ENCODE measurements at regions not wholly inside any gene's neighbourhood (a gene's known extent, or its start where the extent isn't known, plus 50 kb on each side); places are given as distances from the start of the nearest gene placed in this dataset.

GRCh38 chr18:37742436-37742835 is 176.8 kb upstream of the CELF4 start:
- ChIA-PET CTCF (interaction anchor here (0.5 to 1.4 kb wide), 3 partner anchors 8 to 162 kb away, joined by 3 to 7 read pairs (median 4); no protein-coding TSS in a partner anchor), POLR2A (no interaction called here)
- DNase-seq (ENCODE audit: extremely low spot score): no peak
- no peak for TF ChIP-seq TARDBP (IDR thresholded peaks at IDR 0.05)

GRCh38 chr18:37741032-37741623 is 175.5 kb upstream of the CELF4 start:
- POLR2A ChIA-PET: no interaction called here
- no peak for DNase-seq (ENCODE audit: extremely low spot score)
- CTCF ChIA-PET: no interaction called here
- TF ChIP-seq L3MBTL2 (conservative IDR thresholded peaks at IDR 0.05) (no peak), SP1 (IDR thresholded peaks at IDR 0.05) (no peak), NFRKB (IDR thresholded peaks at IDR 0.05) (no peak), ELF4 (IDR thresholded peaks at IDR 0.05) (no peak), ZNF384 (IDR thresholded peaks at IDR 0.05) (no peak), LEF1 (IDR thresholded peaks at IDR 0.05; ENCODE audit: borderline replicate concordance) (no peak), SUZ12 (IDR thresholded peaks at IDR 0.05) (no peak), FOXA1 (IDR thresholded peaks at IDR 0.05) (no peak), HDGF (IDR thresholded peaks at IDR 0.05; ENCODE audit: borderline replicate concordance) (no peak), TARDBP (IDR thresholded peaks at IDR 0.05) (no peak), ARNT (IDR thresholded peaks at IDR 0.05) (no peak), PKNOX1 (IDR thresholded peaks at IDR 0.05) (no peak), BHLHE40 (IDR thresholded peaks at IDR 0.05; ENCODE audit: borderline replicate concordance) (no peak), FOXM1 (IDR thresholded peaks at IDR 0.05; ENCODE audit: borderline replicate concordance) (no peak), FOXK2 (IDR thresholded peaks at IDR 0.05) (no peak), CTBP1 (IDR thresholded peaks at IDR 0.05; ENCODE audit: borderline replicate concordance) (no peak)

- CTCF ChIA-PET: interaction anchor here (0.7 kb wide), 1 partner anchor 8 kb away, joined by 3 read pairs; no protein-coding TSS in a partner anchor
- TF ChIP-seq TARDBP (IDR thresholded peaks at IDR 0.05): no peak
- TF ChIP-seq SP1 (IDR thresholded peaks at IDR 0.05): no peak
- TF ChIP-seq FOXM1 (IDR thresholded peaks at IDR 0.05; ENCODE audit: borderline replicate concordance): no peak
- TF ChIP-seq L3MBTL2 (conservative IDR thresholded peaks at IDR 0.05): no peak
- TF ChIP-seq HDGF (IDR thresholded peaks at IDR 0.05; ENCODE audit: borderline replicate concordance): no peak
- TF ChIP-seq ZNF384 (IDR thresholded peaks at IDR 0.05): no peak
- POLR2A ChIA-PET: interaction anchor here (0.6 kb wide), 1 partner anchor 641 kb away, joined by 3 read pairs; no protein-coding TSS in a partner anchor
- no peak for DNase-seq (ENCODE audit: extremely low spot score)
These were observed 168.8 kb upstream of the CELF4 start for GRCh38 chr18:37734406-37734805.

GRCh38 chr18:37729716-37730115 is 164.1 kb upstream of the CELF4 start:
- POLR2A ChIA-PET: no interaction called here
- CTCF ChIA-PET: no interaction called here
- DNase-seq (ENCODE audit: extremely low spot score): no peak
- no peak for TF ChIP-seq FOXA1 (IDR thresholded peaks at IDR 0.05)
- no peak for TF ChIP-seq ARNT (IDR thresholded peaks at IDR 0.05)
- TF ChIP-seq ZNF384 (IDR thresholded peaks at IDR 0.05): no peak
- TF ChIP-seq SP1 (IDR thresholded peaks at IDR 0.05): no peak
- TF ChIP-seq PKNOX1 (IDR thresholded peaks at IDR 0.05): no peak
- TF ChIP-seq ELF4 (IDR thresholded peaks at IDR 0.05): no peak
- no peak for TF ChIP-seq NFRKB (IDR thresholded peaks at IDR 0.05)
- no peak for TF ChIP-seq FOXM1 (IDR thresholded peaks at IDR 0.05; ENCODE audit: borderline replicate concordance)

- CTCF ChIA-PET: no interaction called here
- TF ChIP-seq L3MBTL2 (conservative IDR thresholded peaks at IDR 0.05) (no peak), NFRKB (IDR thresholded peaks at IDR 0.05) (no peak), FOXA1 (IDR thresholded peaks at IDR 0.05) (no peak), ZNF384 (IDR thresholded peaks at IDR 0.05) (no peak)
- DNase-seq (ENCODE audit: extremely low spot score): no peak
- POLR2A ChIA-PET: no interaction called here
These were observed 158.6 kb upstream of the CELF4 start for GRCh38 chr18:37724206-37724605.

GRCh38 chr18:37721544-37722522 is 156.2 kb upstream of the CELF4 start:
- no peak for DNase-seq (ENCODE audit: extremely low spot score)
- no peak for TF ChIP-seq HDGF (IDR thresholded peaks at IDR 0.05; ENCODE audit: borderline replicate concordance)
- no peak for TF ChIP-seq CTBP1 (IDR thresholded peaks at IDR 0.05; ENCODE audit: borderline replicate concordance)
- no peak for TF ChIP-seq SP1 (IDR thresholded peaks at IDR 0.05)
- no peak for TF ChIP-seq LEF1 (IDR thresholded peaks at IDR 0.05; ENCODE audit: borderline replicate concordance)
- TF ChIP-seq BHLHE40 (IDR thresholded peaks at IDR 0.05; ENCODE audit: borderline replicate concordance): no peak
- no peak for TF ChIP-seq FOXA1 (IDR thresholded peaks at IDR 0.05)
- no peak for TF ChIP-seq ELF4 (IDR thresholded peaks at IDR 0.05)
- TF ChIP-seq FOXM1 (IDR thresholded peaks at IDR 0.05; ENCODE audit: borderline replicate concordance): no peak
- TF ChIP-seq PKNOX1 (IDR thresholded peaks at IDR 0.05): no peak
- no peak for TF ChIP-seq NFRKB (IDR thresholded peaks at IDR 0.05)
- no peak for TF ChIP-seq TARDBP (IDR thresholded peaks at IDR 0.05)
- TF ChIP-seq FOXK2 (IDR thresholded peaks at IDR 0.05): no peak
- TF ChIP-seq ZNF384 (IDR thresholded peaks at IDR 0.05): no peak
- TF ChIP-seq ARNT (IDR thresholded peaks at IDR 0.05): no peak
- no peak for TF ChIP-seq L3MBTL2 (conservative IDR thresholded peaks at IDR 0.05)
- TF ChIP-seq SUZ12 (IDR thresholded peaks at IDR 0.05): no peak
- ChIA-PET CTCF (no interaction called here), POLR2A (no interaction called here)

Measured in HEK293T (cell line).